Activated naive CD4-positive, alpha-beta T cell treated with anti-CD3 and anti-CD28 coated beads, Interleukin-2, amount 50 U/mL, for 72 hours (primary cell): ENCODE measurements at regions not wholly inside any gene's neighbourhood (a gene's known extent, or its start where the extent isn't known, plus 50 kb on each side); places are given as distances from the start of the nearest gene placed in this dataset.
"Not testable (repeated sequence)": the region's sequence is repeated elsewhere in the genome, so short reads cannot be mapped to it uniquely, and the experiment has no call there.

Experiments
- ATAC-seq, 2 donors: fragments of 150-1000 bp; cut with Tn5 transposase; 2 replicates each; pipeline ENCODE4 v1.10.0; 2021; ENCODE audit warnings: mild to moderate bottlenecking in 2 of 2, moderate library complexity in 2 of 2
- DNase-seq, 2 donors: peaks; one replicate each; pipeline ENCODE4 v3.0.0; 2021 to 2022; ENCODE audit warnings: low spot score in 2 of 2
- H3K27ac Mint-ChIP-seq, 2 donors: one replicate each; pipeline ENCODE4 v1.8.0; 2022; ENCODE audit warnings: mild to moderate bottlenecking in 2 of 2, mixed read lengths in 2 of 2
- H3K36me3 Mint-ChIP-seq, 2 donors: one replicate each; pipeline ENCODE4 v1.8.0; 2022; ENCODE audit warnings: mixed read lengths in 2 of 2
- H3K9me3 Mint-ChIP-seq, 2 donors: one replicate each; pipeline ENCODE4 v1.8.0; 2022; ENCODE audit warnings: mixed read lengths in 2 of 2

- Mint-ChIP-seq H3K27ac (no peak overlapping the region), H3K9me3 (no peaks in the 10 kb centered on the region), H3K36me3 (no peaks in the 10 kb centered on the region)
- peak; percentile 45 to 75 for ATAC-seq
- peak in 1 of 2 donors; percentile 69 for DNase-seq
Measured at GRCh38 chr6:119742188-119742803, 392.7 kb upstream of the MAN1A1 start.

GRCh38 chr6:119739769-119740168 is 390.2 kb upstream of the MAN1A1 start:
- H3K27ac Mint-ChIP-seq = no peak overlapping the region
- no peaks in the 10 kb centered on the region for H3K9me3 Mint-ChIP-seq
- ATAC-seq (no peak), DNase-seq (no peak)
- H3K36me3 Mint-ChIP-seq = no peaks in the 10 kb centered on the region

- no peaks in the 10 kb centered on the region for H3K36me3 Mint-ChIP-seq
- H3K9me3 Mint-ChIP-seq = no peaks in the 10 kb centered on the region
- DNase-seq (no peak), ATAC-seq (no peak)
- H3K27ac Mint-ChIP-seq = no peak overlapping the region
Measured at GRCh38 chr6:119738425-119738824, 388.9 kb upstream of the MAN1A1 start.

- Mint-ChIP-seq H3K36me3 (no peaks in the 10 kb centered on the region), H3K27ac (no peak overlapping the region)
- DNase-seq = no peak
Measured at GRCh38 chr6:119736296-119737021, 386.9 kb upstream of the MAN1A1 start.

GRCh38 chr6:119735530-119735929 is 386.0 kb upstream of the MAN1A1 start:
- DNase-seq (peak in 1 of 2 donors; percentile 33), ATAC-seq (no peak)
- Mint-ChIP-seq H3K27ac (no peak overlapping the region), H3K9me3 (no peaks in the 10 kb centered on the region), H3K36me3 (no peaks in the 10 kb centered on the region)

More at GRCh38 chr6:119736296-119737021, 386.9 kb upstream of the MAN1A1 start:
- no peak for ATAC-seq
- no peaks in the 10 kb centered on the region for H3K9me3 Mint-ChIP-seq

GRCh38 chr6:119734227-119734626 is 384.7 kb upstream of the MAN1A1 start:
- H3K36me3 Mint-ChIP-seq = no peaks in the 10 kb centered on the region

GRCh38 chr6:119728935-119729334 is 379.4 kb upstream of the MAN1A1 start:
- DNase-seq (no peak), ATAC-seq (no peak)
- Mint-ChIP-seq H3K27ac (no peak overlapping the region), H3K36me3 (no peaks in the 10 kb centered on the region), H3K9me3 (no peaks in the 10 kb centered on the region)

More at GRCh38 chr6:119734227-119734626, 384.7 kb upstream of the MAN1A1 start:
- ATAC-seq (no peak), DNase-seq (no peak)
- Mint-ChIP-seq H3K27ac (no peak overlapping the region), H3K9me3 (no peaks in the 10 kb centered on the region)

- no peak for ATAC-seq
- no peak for DNase-seq
- H3K36me3 Mint-ChIP-seq = no peaks in the 10 kb centered on the region
- H3K27ac Mint-ChIP-seq = no peak overlapping the region
- peaks cover 0 to under 1% of the 10 kb centered on the region in 2 donors for H3K9me3 Mint-ChIP-seq
Measured at GRCh38 chr6:119728220-119728750, 378.7 kb upstream of the MAN1A1 start.

GRCh38 chr6:119727504-119728219 is 378.1 kb upstream of the MAN1A1 start:
- no peak for DNase-seq
- no peaks in the 10 kb centered on the region for H3K36me3 Mint-ChIP-seq
- H3K9me3 Mint-ChIP-seq = peaks cover 0 to 4% of the 10 kb centered on the region in 2 donors
- H3K27ac Mint-ChIP-seq = no peak overlapping the region
- no peak for ATAC-seq

GRCh38 chr6:119726912-119727311 is 377.4 kb upstream of the MAN1A1 start:
- DNase-seq, H3K36me3 Mint-ChIP-seq, H3K27ac Mint-ChIP-seq, ATAC-seq, H3K9me3 Mint-ChIP-seq: not testable (repeated sequence)

GRCh38 chr6:119726086-119726485 is 376.5 kb upstream of the MAN1A1 start:
- no peak for DNase-seq
- ATAC-seq = no peak
- peaks cover 0 to 4% of the 10 kb centered on the region in 2 donors for H3K9me3 Mint-ChIP-seq
- H3K36me3 Mint-ChIP-seq = no peaks in the 10 kb centered on the region
- no peak overlapping the region for H3K27ac Mint-ChIP-seq

GRCh38 chr6:119720160-119720559 is 370.6 kb upstream of the MAN1A1 start:
- Mint-ChIP-seq H3K9me3 (peaks cover 0 to 4% of the 10 kb centered on the region in 2 donors), H3K36me3 (no peaks in the 10 kb centered on the region), H3K27ac (no peak overlapping the region)
- no peak for DNase-seq
- ATAC-seq = no peak

- H3K27ac Mint-ChIP-seq = no peak overlapping the region
- no peaks in the 10 kb centered on the region for H3K9me3 Mint-ChIP-seq
- DNase-seq (no peak), ATAC-seq (no peak)
- no peaks in the 10 kb centered on the region for H3K36me3 Mint-ChIP-seq
Measured at GRCh38 chr6:119717942-119718341, 368.4 kb upstream of the MAN1A1 start.

GRCh38 chr6:119716668-119717270 is 367.2 kb upstream of the MAN1A1 start:
- no peaks in the 10 kb centered on the region for H3K9me3 Mint-ChIP-seq
- ATAC-seq (no peak), DNase-seq (no peak)
- no peak overlapping the region for H3K27ac Mint-ChIP-seq
- no peaks in the 10 kb centered on the region for H3K36me3 Mint-ChIP-seq

- Mint-ChIP-seq H3K27ac (no peak overlapping the region), H3K36me3 (no peaks in the 10 kb centered on the region), H3K9me3 (no peaks in the 10 kb centered on the region)
- no peak for ATAC-seq
- no peak for DNase-seq
Measured at GRCh38 chr6:119713903-119714302, 364.3 kb upstream of the MAN1A1 start.

- Mint-ChIP-seq H3K27ac (no peak overlapping the region), H3K9me3 (no peaks in the 10 kb centered on the region), H3K36me3 (no peaks in the 10 kb centered on the region)
- DNase-seq = no peak
- ATAC-seq = no peak
Measured at GRCh38 chr6:119686644-119687043, 337.1 kb upstream of the MAN1A1 start.

- no peak for ATAC-seq
- no peaks in the 10 kb centered on the region for H3K9me3 Mint-ChIP-seq
- no peaks in the 10 kb centered on the region for H3K36me3 Mint-ChIP-seq
- H3K27ac Mint-ChIP-seq = no peak overlapping the region
- DNase-seq = no peak
Measured at GRCh38 chr6:119686240-119686639, 336.7 kb upstream of the MAN1A1 start.
